Limb (tissue), 2 donors: ENCODE measurements at regions not wholly inside any gene's neighbourhood (a gene's known extent, or its start where the extent isn't known, plus 50 kb on each side); places are given as distances from the start of the nearest gene placed in this dataset.

Source experiments
- DNase-seq, 2 donors: peaks; one replicate each; pipeline ENCODE4 v3.0.0-alpha.2; 2016; ENCODE audit errors: extremely low spot score in 2 of 2

GRCh38 chr16:62939687-62940086 lies 903.4 kb upstream of the CDH8 start:
- DNase-seq, result no peak

- peak in 1 of 2 donors; percentile 13 for DNase-seq
Observed at GRCh38 chr16:62933929-62934328, 897.7 kb upstream of the CDH8 start.

DNA sequence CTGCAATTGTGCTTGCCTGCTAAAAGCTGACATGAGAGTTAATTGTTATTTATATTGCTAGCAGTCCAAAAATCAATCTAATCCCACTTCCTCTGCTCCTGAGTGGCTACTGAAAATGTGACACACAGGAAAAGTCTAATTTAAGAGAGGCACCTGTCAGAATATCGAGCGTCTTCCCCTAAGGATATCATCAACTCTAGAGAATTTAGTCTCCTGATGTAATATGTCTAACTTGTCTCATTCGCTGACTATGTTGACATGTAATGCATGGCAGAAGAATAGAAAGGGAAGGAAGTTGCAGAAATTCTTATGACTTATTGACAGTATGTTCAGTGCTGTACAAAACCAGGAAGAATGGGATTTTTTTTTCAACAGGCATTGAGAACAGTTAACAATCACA lies 893.4 kb upstream of the CDH8 start:
- DNase-seq, result no peak

GRCh38 chr16:62927122-62927521 lies 890.9 kb upstream of the CDH8 start:
- no peak for DNase-seq

- DNase-seq, result no peak
Observed at GRCh38 chr16:62926121-62926801, 890.0 kb upstream of the CDH8 start.

DNA sequence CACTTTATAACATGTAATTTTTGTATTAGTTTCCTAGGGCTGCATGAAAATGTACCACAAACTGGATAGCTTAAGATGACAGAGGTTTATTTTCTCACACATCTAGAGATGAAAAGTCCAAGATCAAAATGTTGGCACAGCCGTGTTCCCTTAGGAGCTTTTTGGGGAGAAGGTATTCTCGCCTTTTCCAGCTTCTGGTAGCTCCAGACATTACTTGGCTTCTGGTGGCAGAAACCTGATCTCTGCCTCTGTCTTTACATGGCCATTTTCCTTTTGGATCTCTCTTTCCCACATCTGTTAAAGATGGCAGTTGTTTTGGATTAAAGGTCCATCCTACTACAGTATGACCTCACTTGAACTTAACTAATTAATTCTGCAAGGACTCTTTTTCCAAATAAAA lies 885.7 kb upstream of the CDH8 start:
- DNase-seq, result peak in 1 of 2 donors; percentile 24

DNA sequence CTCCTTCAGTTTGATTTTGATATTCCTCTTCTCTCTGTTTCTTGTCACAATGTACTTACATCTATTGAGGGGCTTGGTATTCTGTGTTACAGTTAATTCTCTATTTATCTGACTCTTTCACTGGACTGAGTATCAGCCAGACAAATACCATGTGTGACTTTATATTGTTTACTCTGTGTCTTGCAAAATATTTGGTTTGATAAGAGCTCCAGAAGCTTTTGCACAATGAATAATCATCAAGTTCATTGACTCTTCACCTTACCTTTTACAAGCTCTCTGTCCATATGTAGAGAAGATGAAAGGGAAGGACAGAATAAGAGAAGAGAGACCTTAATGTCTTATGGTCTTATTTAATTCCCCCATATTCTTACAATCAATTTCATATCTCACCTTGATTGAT lies 877.7 kb upstream of the CDH8 start:
- no peak for DNase-seq

GRCh38 chr16:62913333-62913732 lies 877.1 kb upstream of the CDH8 start:
- no peak for DNase-seq

GRCh38 chr16:62909597-62909996 lies 873.4 kb upstream of the CDH8 start:
- no peak for DNase-seq

DNA sequence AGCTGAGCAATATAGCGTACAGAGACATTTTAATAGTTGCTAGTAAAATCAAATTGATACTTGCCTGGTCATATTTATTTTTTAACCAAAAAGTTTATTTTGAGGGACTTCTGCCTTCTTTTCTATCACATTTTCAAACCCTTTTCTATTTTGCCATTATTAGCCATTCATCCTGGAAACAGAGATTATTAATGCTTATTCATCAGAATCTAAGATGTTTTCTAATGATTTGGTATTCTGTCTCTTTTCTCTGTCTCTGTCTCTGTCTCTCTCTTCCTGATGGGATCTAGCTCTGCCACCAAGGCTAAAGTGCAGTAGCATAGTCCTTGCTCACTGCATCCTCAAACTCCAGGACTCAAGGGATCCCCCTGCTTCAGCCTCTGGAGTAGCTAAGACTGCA lies 871.3 kb upstream of the CDH8 start:
- DNase-seq, result no peak

DNA sequence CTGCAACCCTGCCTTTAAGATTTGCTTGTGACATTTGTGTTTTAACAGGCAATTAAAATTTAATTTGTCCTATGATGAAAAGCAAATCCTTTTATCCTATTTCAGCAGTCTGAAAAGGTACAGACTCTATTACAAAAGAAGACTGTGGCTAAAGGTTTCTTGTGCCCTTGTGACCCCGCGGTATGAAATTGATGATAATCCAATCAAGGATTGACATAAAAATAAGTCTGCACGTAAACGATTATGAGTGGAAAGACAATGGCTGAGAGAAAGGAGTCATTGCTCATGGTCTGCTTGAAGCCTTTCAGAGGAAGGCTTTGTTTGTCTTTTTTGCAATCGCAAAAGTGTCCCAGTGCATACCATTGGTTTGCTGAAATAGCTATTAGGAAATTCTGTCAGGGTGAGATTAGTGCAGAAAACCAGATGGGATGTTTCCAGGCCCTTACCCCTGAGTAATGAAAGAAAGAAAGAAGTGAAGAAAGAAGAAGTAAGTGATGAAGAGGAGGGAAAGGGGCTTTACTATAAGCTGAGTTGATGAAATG lies 867.8 kb upstream of the CDH8 start:
- no peak for DNase-seq

DNA sequence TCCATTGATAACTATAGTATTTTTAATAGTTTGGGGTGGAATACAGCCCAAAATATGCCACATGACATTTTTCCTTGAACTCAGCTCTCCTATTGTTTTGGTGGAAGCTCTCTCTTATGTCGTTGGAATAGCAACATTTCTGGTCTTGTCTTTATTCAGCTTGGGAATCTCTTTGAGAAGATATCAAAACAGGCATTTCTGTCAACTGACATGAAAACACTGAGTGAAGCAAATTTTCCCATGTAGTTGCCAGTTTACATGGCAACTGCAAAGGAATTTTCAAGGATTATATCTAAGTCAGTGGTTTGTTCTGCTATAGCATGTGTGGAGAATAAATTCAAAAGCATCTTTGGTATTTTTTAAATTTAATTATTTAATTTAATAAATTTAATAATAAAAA lies 863.5 kb upstream of the CDH8 start:
- DNase-seq, result no peak

- DNase-seq, result no peak
Observed at GRCh38 chr16:62889097-62889496, 852.9 kb upstream of the CDH8 start.

- no peak for DNase-seq
Observed at GRCh38 chr16:62883509-62883908, 847.3 kb upstream of the CDH8 start.

- DNase-seq, result no peak
Observed at GRCh38 chr16:62882552-62883221, 846.4 kb upstream of the CDH8 start.

- no peak for DNase-seq
Observed at GRCh38 chr16:62876133-62876532, 839.9 kb upstream of the CDH8 start.

DNA sequence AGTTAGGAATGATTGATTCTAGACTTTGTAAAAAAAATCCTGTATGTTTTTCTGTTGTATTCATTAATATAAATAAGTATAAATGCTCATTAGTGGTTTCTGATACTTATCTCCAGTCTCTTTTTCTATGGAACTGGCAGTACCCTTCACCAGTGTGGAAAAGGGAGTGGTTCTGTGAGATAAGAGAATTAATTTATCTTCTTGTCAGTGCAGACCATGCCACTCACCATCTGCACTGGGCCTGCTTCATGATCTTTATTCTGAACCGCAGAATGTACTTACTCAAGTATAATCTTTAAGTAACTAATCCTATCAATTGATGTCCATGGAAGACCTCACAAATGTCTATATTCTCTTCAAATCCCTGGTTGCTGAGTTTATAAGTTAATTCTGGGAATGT lies 836.1 kb upstream of the CDH8 start:
- no peak for DNase-seq

DNA sequence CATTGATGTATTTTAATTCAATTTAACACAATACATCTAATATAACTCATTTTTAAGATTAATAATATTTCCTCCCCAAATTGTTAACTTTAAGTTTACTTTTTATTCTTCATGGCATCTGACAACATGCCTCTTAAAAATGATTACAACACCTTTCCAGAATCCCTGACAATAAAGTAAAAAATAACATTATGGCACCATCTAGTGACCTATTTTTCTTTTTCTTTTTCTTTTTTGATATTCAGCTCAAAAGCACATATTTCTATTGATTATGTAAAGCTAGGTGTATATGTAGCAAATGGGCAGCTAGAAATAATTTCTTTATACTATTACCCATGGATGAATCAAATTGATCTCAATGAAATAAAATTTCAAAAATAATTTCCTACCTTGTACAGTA lies 834.3 kb upstream of the CDH8 start:
- peak in 1 of 2 donors; percentile 19 for DNase-seq

GRCh38 chr16:62869837-62870236 lies 833.6 kb upstream of the CDH8 start:
- DNase-seq, result no peak

DNA sequence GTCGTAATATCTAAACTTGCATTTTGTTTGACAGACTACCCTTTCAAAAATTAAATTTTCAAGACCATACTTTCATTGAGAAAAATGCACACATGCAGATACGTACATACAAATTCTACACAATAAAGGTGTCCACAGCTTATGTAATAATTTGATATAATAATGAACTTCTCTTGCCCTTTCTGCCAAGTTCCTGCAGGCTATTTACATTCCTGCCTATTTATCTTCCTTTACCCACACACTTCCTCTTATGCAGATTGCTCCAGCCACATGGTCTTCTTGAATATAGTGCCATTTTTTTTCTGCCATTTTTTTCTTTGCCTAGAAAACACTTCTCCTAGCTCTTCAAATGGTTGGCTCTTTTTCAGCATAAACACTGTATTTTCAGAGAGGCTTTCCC lies 826.9 kb upstream of the CDH8 start:
- no peak for DNase-seq

DNA sequence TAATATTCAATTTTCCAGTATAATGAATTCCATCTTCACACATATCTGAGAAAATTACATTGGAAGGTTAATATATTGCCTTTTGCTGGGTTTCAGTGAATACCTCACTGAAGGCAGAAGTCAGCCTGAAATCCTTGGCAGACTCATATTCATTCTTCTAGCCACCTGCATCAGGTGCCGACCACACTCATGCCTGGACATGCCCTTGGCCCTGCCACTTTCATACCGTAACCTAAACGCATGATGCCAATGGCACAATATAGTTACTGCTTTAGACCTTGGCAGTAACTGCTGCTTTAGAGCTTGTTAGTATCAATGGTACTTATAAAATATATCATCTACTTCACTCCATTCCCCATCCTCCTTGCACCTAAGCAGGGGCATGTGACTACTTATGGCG lies 817.6 kb upstream of the CDH8 start:
- no peak for DNase-seq

DNA sequence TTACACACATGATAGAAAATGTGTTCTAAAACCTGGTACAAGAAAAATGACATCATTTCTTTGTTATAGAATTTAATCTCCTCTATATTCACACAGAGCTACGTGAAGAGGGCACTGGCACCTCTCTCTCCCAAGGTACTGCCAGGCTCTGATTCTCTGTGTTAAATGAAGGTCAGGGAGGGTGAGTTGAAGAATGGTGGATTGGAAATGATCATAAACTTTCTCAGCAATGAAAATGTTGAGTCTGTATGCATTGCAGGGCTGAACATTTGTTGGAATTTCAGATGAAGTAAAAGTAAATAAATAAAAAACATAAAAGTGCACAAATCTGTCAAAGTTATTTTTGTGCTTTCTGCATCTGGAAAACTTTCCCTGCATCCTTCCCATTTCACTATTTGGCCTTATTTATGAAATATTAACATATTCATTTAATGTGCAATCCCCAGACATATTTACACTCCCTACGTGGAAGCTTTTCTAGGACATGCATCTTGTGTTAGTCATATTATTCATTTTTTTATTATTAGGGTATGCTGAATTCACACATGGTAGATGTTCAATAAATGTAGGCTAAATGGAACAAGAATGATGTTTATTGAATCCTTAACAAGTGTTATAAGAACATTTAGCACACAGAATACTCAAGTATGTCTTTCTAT lies 810.3 kb upstream of the CDH8 start:
- DNase-seq, result no peak

GRCh38 chr16:62832214-62832613 lies 796.0 kb upstream of the CDH8 start:
- no peak for DNase-seq
